ENCODE measurements at regions not wholly inside any gene's neighbourhood (a gene's known extent, or its start where the extent isn't known, plus 50 kb on each side); places are given as distances from the start of the nearest gene placed in this dataset.

GRCh38 chr21:15249285-15249993 is 184.6 kb upstream of the NRIP1 start:
- no peak for TF ChIP-seq POLR2A (IDR thresholded peaks at IDR 0.05; ENCODE audit: low read depth, low read length)
- DNase-seq (ENCODE audit: insufficient read length, low spot score) (no peak), FAIRE-seq (peak; percentile 72)

GRCh38 chr21:15250384-15250783 is 185.6 kb upstream of the NRIP1 start:
- DNase-seq (ENCODE audit: insufficient read length, low spot score) = peak; percentile 12
- no peak for TF ChIP-seq POLR2A (IDR thresholded peaks at IDR 0.05; ENCODE audit: low read depth, low read length)
- FAIRE-seq = peak; percentile 55

- no peak for DNase-seq (ENCODE audit: insufficient read length, low spot score)
- TF ChIP-seq POLR2A (IDR thresholded peaks at IDR 0.05; ENCODE audit: low read depth, low read length) = no peak
- no peak for FAIRE-seq
These were observed 187.6 kb upstream of the NRIP1 start for GRCh38 chr21:15252431-15252830.

- TF ChIP-seq POLR2A (IDR thresholded peaks at IDR 0.05; ENCODE audit: low read depth, low read length) = no peak
- FAIRE-seq = no peak
- no peak for DNase-seq (ENCODE audit: insufficient read length, low spot score)
These were observed 189.3 kb upstream of the NRIP1 start for GRCh38 chr21:15254111-15254510.

GRCh38 chr21:15255261-15255660 is 190.5 kb upstream of the NRIP1 start:
- no peak for TF ChIP-seq POLR2A (IDR thresholded peaks at IDR 0.05; ENCODE audit: low read depth, low read length)
- no peak for FAIRE-seq
- no peak for DNase-seq (ENCODE audit: insufficient read length, low spot score)

- no peak for TF ChIP-seq POLR2A (IDR thresholded peaks at IDR 0.05; ENCODE audit: low read depth, low read length)
- FAIRE-seq (no peak), DNase-seq (ENCODE audit: insufficient read length, low spot score) (no peak)
These were observed 191.0 kb upstream of the NRIP1 start for GRCh38 chr21:15255763-15256162.

GRCh38 chr21:15256996-15257395 is 192.2 kb upstream of the NRIP1 start:
- no peak for TF ChIP-seq POLR2A (IDR thresholded peaks at IDR 0.05; ENCODE audit: low read depth, low read length)
- FAIRE-seq (no peak), DNase-seq (ENCODE audit: insufficient read length, low spot score) (no peak)

- FAIRE-seq (no peak), DNase-seq (ENCODE audit: insufficient read length, low spot score) (no peak)
- TF ChIP-seq POLR2A (IDR thresholded peaks at IDR 0.05; ENCODE audit: low read depth, low read length) = no peak
These were observed 192.8 kb upstream of the NRIP1 start for GRCh38 chr21:15257646-15258045.

GRCh38 chr21:15259824-15260223 is 195.0 kb upstream of the NRIP1 start:
- DNase-seq (ENCODE audit: insufficient read length, low spot score) (no peak), FAIRE-seq (no peak)
- TF ChIP-seq POLR2A (IDR thresholded peaks at IDR 0.05; ENCODE audit: low read depth, low read length) = no peak

GRCh38 chr21:15260604-15261003 is 195.8 kb upstream of the NRIP1 start:
- no peak for FAIRE-seq
- no peak for TF ChIP-seq POLR2A (IDR thresholded peaks at IDR 0.05; ENCODE audit: low read depth, low read length)
- no peak for DNase-seq (ENCODE audit: insufficient read length, low spot score)

- DNase-seq (ENCODE audit: insufficient read length, low spot score) (no peak), FAIRE-seq (peak; percentile 11)
- no peak for TF ChIP-seq POLR2A (IDR thresholded peaks at IDR 0.05; ENCODE audit: low read depth, low read length)
These were observed 199.4 kb upstream of the NRIP1 start for GRCh38 chr21:15264084-15264665.

GRCh38 chr21:15272171-15272570 is 207.4 kb upstream of the NRIP1 start:
- no peak for FAIRE-seq
- no peak for DNase-seq (ENCODE audit: insufficient read length, low spot score)
- no peak for TF ChIP-seq POLR2A (IDR thresholded peaks at IDR 0.05; ENCODE audit: low read depth, low read length)

GRCh38 chr21:15272591-15272990 is 207.8 kb upstream of the NRIP1 start:
- DNase-seq (ENCODE audit: insufficient read length, low spot score) (no peak), FAIRE-seq (no peak)
- TF ChIP-seq POLR2A (IDR thresholded peaks at IDR 0.05; ENCODE audit: low read depth, low read length) = no peak

GRCh38 chr21:15273244-15273643 is 208.4 kb upstream of the NRIP1 start:
- FAIRE-seq = no peak
- no peak for DNase-seq (ENCODE audit: insufficient read length, low spot score)
- TF ChIP-seq POLR2A (IDR thresholded peaks at IDR 0.05; ENCODE audit: low read depth, low read length) = no peak

Measured in H54 (cell line).